HK-2 (cell line): ENCODE measurements at regions not wholly inside any gene's neighbourhood (a gene's known extent, or its start where the extent isn't known, plus 50 kb on each side); places are given as distances from the start of the nearest gene placed in this dataset.
A peak's percentile ranks its signal among the peaks of the same experiment; 100 is the strongest.
"Not testable (repeated sequence)": the region's sequence is repeated elsewhere in the genome, so short reads cannot be mapped to it uniquely, and the experiment has no call there.

Source experiments
- DNase-seq: peaks from one replicate; pipeline ENCODE4 v3.0.0-alpha.2; 2018; ENCODE audit not compliant: unreplicated experiment

DNA sequence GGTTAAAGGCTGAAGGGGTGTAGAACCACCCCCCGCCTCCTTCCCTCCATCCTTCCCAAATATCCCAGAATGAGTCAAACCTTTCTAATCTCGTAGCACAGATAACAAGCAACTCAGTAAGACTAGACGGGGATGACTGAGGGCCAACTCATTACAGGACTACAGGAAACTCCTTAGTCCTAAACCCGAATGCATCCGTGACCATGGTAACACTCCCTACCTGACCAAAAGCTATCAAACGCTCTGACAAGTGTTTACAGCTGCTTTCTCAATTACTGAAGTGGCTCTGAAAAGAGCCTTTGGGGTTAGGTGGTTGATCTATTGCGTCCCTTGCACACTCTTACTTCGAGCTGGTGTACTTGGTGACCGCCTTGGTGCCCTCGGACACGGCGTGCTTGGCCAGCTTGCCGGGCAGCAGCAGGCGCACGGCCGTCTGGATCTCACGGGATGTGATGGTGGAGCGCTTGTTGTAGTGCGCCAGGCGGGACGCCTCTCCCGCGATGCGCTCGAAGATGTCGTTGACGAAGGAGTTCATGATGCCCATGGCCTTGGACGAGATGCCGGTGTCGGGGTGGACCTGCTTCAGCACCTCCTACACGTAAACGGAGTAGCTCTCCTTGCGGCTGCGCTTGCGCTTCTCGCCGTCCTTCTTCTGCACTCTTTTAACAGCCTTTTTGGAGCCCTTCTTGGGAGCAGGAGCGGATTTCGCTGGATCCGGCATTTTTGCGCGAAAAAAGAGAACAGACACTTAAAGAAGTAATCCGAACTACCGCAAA lies 67.4 kb downstream of the FAM72B start:
- DNase-seq: not testable (repeated sequence)

DNA sequence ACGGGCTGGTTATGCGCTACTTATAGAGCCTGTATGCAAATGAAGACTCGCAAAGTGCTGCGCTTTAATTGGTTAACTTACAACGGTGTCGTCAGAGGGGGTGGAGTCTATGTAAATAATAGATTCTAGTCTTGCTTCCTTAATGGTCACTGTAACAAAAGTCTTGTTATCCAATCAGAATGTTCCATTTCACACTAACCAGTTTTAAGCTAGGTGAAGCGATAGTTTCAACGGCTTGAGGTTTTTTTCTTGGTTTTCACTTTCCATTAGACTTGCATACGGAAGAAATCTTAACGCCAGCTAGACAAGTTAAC lies 66.9 kb downstream of the FAM72B start:
- DNase-seq: not testable (repeated sequence)

DNA sequence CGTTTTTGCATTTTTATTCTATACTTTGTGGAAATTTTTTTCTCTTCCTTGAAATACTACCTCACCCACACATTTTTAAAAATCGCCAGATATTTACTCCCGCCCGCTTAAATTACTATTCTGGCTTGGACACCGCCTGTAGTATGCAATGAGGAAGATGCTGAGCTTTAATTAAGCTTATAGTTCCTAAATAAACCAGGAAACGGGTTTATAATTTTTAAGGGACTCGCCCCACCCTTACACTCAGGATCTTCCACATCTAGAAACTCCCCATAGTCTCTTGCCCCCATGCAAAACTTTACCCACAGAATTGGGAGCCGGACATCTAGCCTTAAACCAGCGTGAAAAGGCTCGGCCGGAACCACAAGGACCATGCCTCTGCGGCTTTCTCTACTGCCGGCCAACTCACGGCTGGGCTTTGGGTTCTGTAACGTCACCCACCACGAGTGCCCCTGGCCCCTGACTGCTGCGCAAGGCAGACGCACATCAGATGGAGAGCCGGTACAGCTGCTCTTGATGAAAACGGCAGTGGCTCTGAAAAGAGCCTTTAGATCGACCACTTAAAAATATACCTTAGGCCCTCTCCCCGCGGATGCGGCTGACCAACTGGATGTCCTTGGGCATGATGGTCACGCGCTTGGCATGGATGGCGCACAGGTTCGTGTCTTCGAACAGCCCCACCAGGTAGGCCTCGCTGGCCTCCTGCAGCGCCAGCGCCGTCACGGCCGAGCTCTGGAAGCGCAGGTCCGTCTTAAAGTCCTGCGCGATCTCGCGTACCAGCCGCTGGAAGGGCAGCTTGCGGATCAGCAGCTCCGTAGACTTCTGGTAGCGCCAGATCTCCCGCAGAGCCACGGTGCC lies 66.3 kb downstream of the FAM72B start:
- DNase-seq: peak; percentile 7
